ENCODE measurements at regions not wholly inside any gene's neighbourhood (a gene's known extent, or its start where the extent isn't known, plus 50 kb on each side); places are given as distances from the start of the nearest gene placed in this dataset.

DNA sequence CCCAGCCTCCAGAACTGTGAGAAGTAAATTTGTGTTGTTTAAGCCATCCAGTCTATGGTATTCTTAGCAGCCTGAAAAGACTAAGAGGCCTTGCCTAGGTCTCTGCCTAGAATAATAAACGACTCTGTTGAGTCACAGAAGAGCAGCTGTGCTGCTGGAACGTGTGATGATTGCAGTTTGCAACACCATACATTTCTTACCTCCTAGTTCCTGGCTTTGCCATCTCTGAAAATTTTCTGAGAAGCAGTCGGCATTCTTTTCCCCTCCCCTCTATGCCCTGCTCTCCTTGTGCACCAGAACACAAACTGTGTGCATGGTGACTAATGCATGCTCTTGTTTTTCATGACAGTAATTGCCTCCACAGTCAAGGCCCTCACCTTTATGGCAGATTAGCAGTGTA, 301.3 kb downstream of the IL20RB start:
- no peak for TF ChIP-seq FOXP2 (optimal IDR thresholded peaks at IDR 0.05; ENCODE audit: control extremely low read depth, extremely low read length, insufficient read depth)
- no peak for TF ChIP-seq POLR2AphosphoS5 (IDR thresholded peaks at IDR 0.05; ENCODE audit: borderline replicate concordance, low read depth, low read length)
- no peak for TF ChIP-seq EZH2 (IDR thresholded peaks at IDR 0.05)
